ENCODE measurements at regions not wholly inside any gene's neighbourhood (a gene's known extent, or its start where the extent isn't known, plus 50 kb on each side); places are given as distances from the start of the nearest gene placed in this dataset.
A peak's percentile ranks its signal among the peaks of the same experiment; 100 is the strongest.

- no peak for DNase-seq
Measured at GRCh38 chr16:87552072-87552718, 50.1 kb upstream of the JPH3 start.

DNA sequence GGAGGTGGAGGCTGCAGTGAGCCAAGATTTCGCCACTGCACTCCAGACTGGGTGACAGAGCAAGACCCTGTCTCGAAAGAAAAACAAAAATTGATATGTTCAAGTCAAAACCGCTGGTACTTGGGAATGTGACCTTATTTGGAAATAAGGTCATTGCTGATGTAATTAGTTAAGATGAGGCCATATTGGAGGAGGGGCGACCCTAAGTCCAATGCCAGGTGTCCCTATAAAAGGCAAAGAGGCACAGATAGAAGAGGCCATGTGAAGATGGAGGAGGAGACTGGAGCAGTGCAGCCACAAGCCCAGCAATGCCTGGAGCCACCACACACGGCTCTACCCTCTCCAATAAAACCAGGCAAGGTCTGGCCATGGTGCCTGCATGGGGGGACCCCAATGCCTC lies 50.8 kb upstream of the JPH3 start:
- no peak for DNase-seq

DNA sequence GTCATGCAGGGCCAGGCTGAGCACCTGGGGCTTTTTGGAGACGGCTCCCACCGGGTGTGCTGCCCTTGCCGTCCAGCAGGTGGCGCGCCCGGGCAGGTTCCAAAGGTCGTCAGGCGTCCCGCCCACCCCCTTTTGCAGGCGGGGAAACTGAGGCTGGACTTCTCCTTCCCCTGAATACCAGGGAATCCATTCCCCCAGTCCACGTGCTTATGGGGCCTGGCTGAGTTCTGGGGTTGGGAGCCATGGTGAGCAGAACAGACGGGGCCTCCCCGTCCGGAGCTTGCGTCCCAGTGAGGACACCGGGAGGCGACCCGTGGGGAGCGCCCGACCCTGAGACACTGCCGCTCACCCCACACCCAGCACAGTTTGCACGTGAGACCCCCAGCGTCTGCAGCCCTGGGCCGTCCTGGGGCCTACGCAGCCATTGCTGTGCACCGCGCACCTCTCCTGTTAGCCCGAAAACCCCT lies 51.8 kb upstream of the JPH3 start:
- DNase-seq, result peak; percentile 36

DNA sequence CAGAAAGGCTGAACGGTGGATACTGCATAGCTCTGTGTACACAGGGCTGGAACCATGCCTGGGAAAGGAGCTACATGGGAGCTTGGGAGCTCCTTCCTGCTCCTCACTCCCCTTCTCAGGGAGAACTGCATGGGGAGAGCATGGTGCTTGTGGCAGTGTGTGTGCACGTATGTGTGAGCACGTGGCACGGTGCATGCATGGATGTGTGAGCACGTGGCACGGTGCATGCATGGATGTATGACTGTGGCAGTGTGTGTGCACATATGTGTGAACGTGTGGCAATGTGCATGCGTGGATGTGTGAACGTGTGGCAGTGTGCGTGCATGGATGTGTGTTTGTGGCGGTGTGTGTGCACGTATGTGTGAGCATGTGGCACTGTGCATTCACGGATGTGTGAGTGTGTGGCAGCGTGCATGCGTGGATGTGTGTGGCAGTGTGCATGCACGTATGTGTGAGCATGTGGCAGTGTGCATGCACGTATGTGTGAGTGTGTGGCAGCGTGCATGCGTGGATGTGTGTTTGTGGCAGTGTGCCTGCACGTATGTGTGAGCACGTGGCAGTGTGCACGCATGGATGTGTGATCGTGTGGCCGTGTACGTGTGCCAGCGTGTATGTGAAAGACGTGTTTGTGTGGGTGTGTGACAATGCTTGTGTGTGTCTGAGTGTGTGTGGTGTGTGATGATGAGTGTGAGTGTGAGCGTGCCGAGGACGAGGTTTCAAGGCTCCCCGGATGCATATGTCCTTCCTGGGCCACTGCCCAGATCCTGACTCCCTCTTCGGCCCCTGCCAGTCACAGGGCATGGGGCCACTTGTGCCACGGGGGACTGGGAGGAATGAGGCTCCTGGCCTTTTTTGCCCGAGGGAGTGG lies 52.4 kb upstream of the JPH3 start:
- no peak for DNase-seq

GRCh38 chr16:87548046-87548445 lies 54.3 kb upstream of the JPH3 start:
- DNase-seq, result no peak

GRCh38 chr16:87543436-87544191 lies 50.8 kb upstream of the ZCCHC14 start:
- no peak for DNase-seq

DNA sequence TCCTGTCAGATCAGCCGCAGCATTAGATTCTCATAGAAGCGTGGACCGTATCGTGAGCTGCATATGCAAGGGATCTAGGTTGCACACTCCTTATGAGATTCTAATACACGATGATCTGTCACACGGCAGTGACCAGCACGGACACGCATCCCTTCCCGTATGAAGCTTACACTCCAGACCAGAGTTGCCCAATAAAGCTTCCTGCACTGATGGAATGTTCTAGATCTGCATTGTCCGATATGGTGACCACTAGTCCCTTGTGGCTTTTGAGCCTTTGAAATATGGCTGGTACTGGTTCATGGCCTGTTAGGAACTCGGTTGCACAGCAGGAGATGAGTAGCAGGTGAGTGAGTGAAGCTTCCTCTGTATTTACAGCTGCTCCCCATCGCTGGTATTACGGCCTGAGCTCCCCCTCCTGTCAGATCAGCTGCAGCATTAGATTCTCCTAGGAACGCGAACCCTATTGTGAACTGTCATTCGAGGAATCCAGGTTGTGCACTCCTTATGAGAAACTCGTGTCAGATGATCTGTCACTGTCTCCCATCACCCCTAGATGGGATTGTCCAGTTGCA lies 49.8 kb upstream of the ZCCHC14 start:
- no peak for DNase-seq
